HepG2 (cell line): ENCODE measurements at regions not wholly inside any gene's neighbourhood (a gene's known extent, or its start where the extent isn't known, plus 50 kb on each side); places are given as distances from the start of the nearest gene placed in this dataset.

Source experiments
- ATAC-seq: fragments of 200-7000 bp; cut with Tn5 transposase; 3 replicates; pipeline ENCODE4 v1.9.1; 2020; ENCODE audit warnings: mild to moderate bottlenecking, moderate library complexity
- BruUV-seq: library from RNA; stranded (reverse); fragments of 400-500 nt; replicated peaks from 2 replicates; lab custom pipeline; 2021; lab: Mats Ljungman, UMichigan
- CTCF ChIA-PET: fragments of 300-600 bp; formaldehyde crosslinking; extraction: SDS; loops from one replicate; lab custom pipeline; 2021; ENCODE audit warnings: low total read pairs, inconsistent platforms, low intra/inter-chr PET ratio; lab: Yijun Ruan, JAX
- POLR2A ChIA-PET: fragments of 350-600 bp; sonication (Branson Sonifier 250); formaldehyde crosslinking; loops from one replicate; lab custom pipeline; 2020; ENCODE audit warnings: antibody characterized with exemption, inconsistent platforms; lab: Yijun Ruan, JAX
- DNase-seq: peaks from one replicate; pipeline ENCODE4 v3.0.0-alpha.2; 2015; ENCODE audit warnings: low spot score
- FAIRE-seq: peaks from 3 replicates; lab custom pipeline; 2011; peaks lifted over from hg19 to GRCh38; lab: Jason Lieb, UNC
- H2AFZ ChIP-seq: one replicate; pipeline ENCODE4 v1.6.1; 2011; ENCODE audit warnings: low read length, inconsistent platforms
- H3K27ac ChIP-seq: fragments of 300-600 bp; 3 replicates; pipeline ENCODE4 v1.8.0; 2011; ENCODE audit warnings: mixed run types, mild to moderate bottlenecking, mixed read lengths, low read length, inconsistent platforms; ENCODE audit not compliant: insufficient read depth; ENCODE audit errors: extremely low read length
- H3K27me3 ChIP-seq, 2 experiments: fragments of 200-600 bp in 1 of 2; 2 replicates in 1 of 2; 3 replicates in 1 of 2; pipeline versions ENCODE4 v1.6.0 to v1.8.0; 2011; ENCODE audit warnings: low read length in 2 of 2, mild to moderate bottlenecking in 2 of 2, moderate library complexity in 2 of 2, inconsistent platforms in 1 of 2; ENCODE audit not compliant: insufficient read depth in 2 of 2, control insufficient read depth in 1 of 2
- H3K36me3 ChIP-seq, 2 experiments: fragments of 200-600 bp in 1 of 2; replicated peaks in 1 of 2; 2 replicates in 1 of 2; 3 replicates in 1 of 2; pipeline versions ENCODE4 v1.5.1 to v1.8.0; 2011; ENCODE audit warnings: low read length in 2 of 2, inconsistent platforms in 1 of 2; ENCODE audit not compliant: insufficient read depth in 2 of 2, control insufficient read depth in 1 of 2
- H3K4me1 ChIP-seq: 2 replicates; pipeline ENCODE4 v1.5.1; 2012; ENCODE audit warnings: low read length, inconsistent platforms; ENCODE audit not compliant: insufficient read depth
- H3K4me2 ChIP-seq: 2 replicates; pipeline ENCODE4 v1.6.0; 2011; ENCODE audit warnings: low read depth, low read length, inconsistent platforms
- H3K4me3 ChIP-seq, 3 experiments: fragments of 200-600 bp in 1 of 3; sonication (generic), shearing (Covaris generic) in 1 of 3; replicated peaks in 1 of 3; 2 replicates each; pipeline ENCODE4 v1.5.1; 2011 to 2016; ENCODE audit warnings: low read length in 3 of 3, inconsistent platforms in 2 of 3, low read depth in 2 of 3, mild to moderate bottlenecking in 2 of 3, control low read depth in 1 of 3, mixed read lengths in 1 of 3; ENCODE audit not compliant: insufficient read depth in 1 of 3
- H3K79me2 ChIP-seq: one replicate; pipeline ENCODE4 v1.6.1; 2011; ENCODE audit warnings: low read length, inconsistent platforms; ENCODE audit not compliant: insufficient read depth
- H3K9ac ChIP-seq: 2 replicates; pipeline ENCODE4 v1.6.0; 2011; ENCODE audit warnings: mild to moderate bottlenecking, low read depth, low read length, inconsistent platforms; ENCODE audit not compliant: insufficient read depth
- H3K9me3 ChIP-seq: 2 replicates; pipeline ENCODE4 v1.5.1; 2012; ENCODE audit warnings: mild to moderate bottlenecking, low read length
- H4K20me1 ChIP-seq: 2 replicates; pipeline ENCODE4 v1.6.0; 2011; ENCODE audit warnings: inconsistent platforms, mild to moderate bottlenecking, low read length, moderate library complexity; ENCODE audit not compliant: insufficient read depth
- CBX1 ChIP-seq: IDR thresholded peaks from one replicate; pipeline ENCODE4 v1.6.1; 2016; ENCODE audit warnings: antibody characterized with exemption, low read depth
- ESRRA ChIP-seq: sonication (generic); formaldehyde crosslinking; IDR thresholded peaks from 2 replicates; pipeline ENCODE4 v1.5.1; 2020; ENCODE audit warnings: mild to moderate bottlenecking, low read depth, missing genetic modification reagents
- FOXK2 ChIP-seq: fragments of 450-650 bp; IDR thresholded peaks from 2 replicates; pipeline ENCODE4 v1.6.1; 2016
- FOXO1 ChIP-seq: sonication (generic); formaldehyde crosslinking; IDR thresholded peaks from 2 replicates; pipeline ENCODE4 v1.4.0; 2020; ENCODE audit warnings: missing genetic modification reagents
- NR2F6 ChIP-seq, 2 experiments: IDR thresholded peaks; 2 replicates each; pipeline ENCODE4 v1.6.1; 2016; ENCODE audit warnings: antibody characterized with exemption in 1 of 2, mild to moderate bottlenecking in 1 of 2
- PHF5A ChIP-seq: IDR thresholded peaks from one replicate; pipeline ENCODE4 v1.6.1; 2018; ENCODE audit warnings: low read depth, missing genetic modification reagents; ENCODE audit not compliant: unreplicated experiment
- PITX1 ChIP-seq: sonication (generic); formaldehyde crosslinking; IDR thresholded peaks from 2 replicates; pipeline ENCODE4 v1.5.1; 2020; ENCODE audit warnings: mild to moderate bottlenecking, missing genetic modification reagents
- TMF1 ChIP-seq: sonication (generic); formaldehyde crosslinking; IDR thresholded peaks from 2 replicates; pipeline ENCODE4 v1.8.1; 2022; ENCODE audit warnings: low read depth, missing genetic modification reagents
- ZBTB1 ChIP-seq: sonication (generic); formaldehyde crosslinking; IDR thresholded peaks from 2 replicates; pipeline ENCODE4 v1.4.0; 2020; ENCODE audit warnings: missing genetic modification reagents, borderline replicate concordance
- ZBTB42 ChIP-seq: sonication (generic); formaldehyde crosslinking; IDR thresholded peaks from 2 replicates; pipeline ENCODE4 v1.5.0; 2020; ENCODE audit warnings: mild to moderate bottlenecking, missing genetic modification reagents
- ZNF10 ChIP-seq: sonication (generic); formaldehyde crosslinking; IDR thresholded peaks from 2 replicates; pipeline ENCODE4 v1.4.0; 2020; ENCODE audit warnings: mild to moderate bottlenecking, low read depth, missing genetic modification reagents, borderline replicate concordance
- ZNF766 ChIP-seq: sonication (generic); formaldehyde crosslinking; IDR thresholded peaks from 2 replicates; pipeline ENCODE4 v1.5.0; 2020; ENCODE audit warnings: missing genetic modification reagents, borderline replicate concordance
- ZNF879 ChIP-seq: sonication (generic); formaldehyde crosslinking; IDR thresholded peaks from 2 replicates; pipeline ENCODE4 v1.8.1; 2023; ENCODE audit warnings: missing genetic modification reagents
- ZSCAN21 ChIP-seq: sonication (generic); formaldehyde crosslinking; IDR thresholded peaks from 2 replicates; pipeline ENCODE4 v1.8.0; 2022; ENCODE audit warnings: mild to moderate bottlenecking, missing genetic modification reagents, moderate library complexity, borderline replicate concordance
- WGBS: methylation state at CpG from one replicate; pipeline ENCODE4 v1.1.6; 2017; ENCODE audit warnings: low lambda C conversion rate; 5-methylcytosine and 5-hydroxymethylcytosine counted together
- in situ Hi-C: cut with HindIII; loops from 2 replicates; pipeline ENCODE4 v1.10.0; 2017; ENCODE audit warnings: low pct_unique_long_range_greater_than_20kb; ENCODE audit not compliant: extremely low pct_ligation_motif_present
- intact Hi-C: fragments of 100-400 bp; cut with micrococcal nuclease; formaldehyde crosslinking; loops from one replicate; pipeline ENCODE4 v1.10.0; 2022; ENCODE audit not compliant: unreplicated experiment
- TF ChIP-seq, protein P1 (sequence below): IDR thresholded peaks from 2 replicates; pipeline ENCODE4 v1.6.1; 2018; ENCODE audit warnings: missing genetic modification reagents, mild to moderate bottlenecking, missing compliant biosample characterization

GRCh38 chr18:75132098-75132870 lies 76.7 kb downstream of the PTGR3 start:
- no peaks in the 10 kb centered on the region for H3K36me3 ChIP-seq
- POLR2A ChIA-PET: no interaction called here
- intact Hi-C loops: no loop called here
- TF ChIP-seq ZNF879 (CRISPR knock-in tag) (no peak), NR2F6 (IDR thresholded peaks at IDR 0.05) (no peak), NR2F6 (CRISPR knock-in tag; IDR thresholded peaks at IDR 0.05) (no peak), FOXK2 (no peak), ZBTB1 (CRISPR knock-in tag) (no peak), ZNF766 (CRISPR knock-in tag) (no peak), TMF1 (no peak), ZBTB42 (CRISPR knock-in tag) (no peak), ESRRA (CRISPR knock-in tag) (no peak), CBX1 (no peak), ZNF10 (CRISPR knock-in tag) (no peak), PHF5A (no peak), ZSCAN21 (CRISPR knock-in tag) (no peak), FOXO1 (no peak), PITX1 (CRISPR knock-in tag) (no peak)
- TF ChIP-seq, protein P1, sequence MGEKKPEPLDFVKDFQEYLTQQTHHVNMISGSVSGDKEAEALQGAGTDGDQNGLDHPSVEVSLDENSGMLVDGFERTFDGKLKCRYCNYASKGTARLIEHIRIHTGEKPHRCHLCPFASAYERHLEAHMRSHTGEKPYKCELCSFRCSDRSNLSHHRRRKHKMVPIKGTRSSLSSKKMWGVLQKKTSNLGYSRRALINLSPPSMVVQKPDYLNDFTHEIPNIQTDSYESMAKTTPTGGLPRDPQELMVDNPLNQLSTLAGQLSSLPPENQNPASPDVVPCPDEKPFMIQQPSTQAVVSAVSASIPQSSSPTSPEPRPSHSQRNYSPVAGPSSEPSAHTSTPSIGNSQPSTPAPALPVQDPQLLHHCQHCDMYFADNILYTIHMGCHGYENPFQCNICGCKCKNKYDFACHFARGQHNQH (CRISPR knock-in tag): no peak
- TF ChIP-seq, all 625 proteins: peak for 0
- H3K4me1 ChIP-seq: peaks cover 16% of the 10 kb centered on the region
- DNase-seq (no peak), ATAC-seq (no peak), FAIRE-seq (no peak)
- BruUV-seq: no TSS peak
- H3K9ac ChIP-seq: no peak overlapping the region
- in situ Hi-C loops: no loop called here
- H3K27ac ChIP-seq: no peak overlapping the region
- H4K20me1 ChIP-seq: no peaks in the 10 kb centered on the region
- CTCF ChIA-PET: no interaction called here
- WGBS: 76% methylated on average over 26 of the region's 27 CpGs
- peaks cover 0 to 40% of the 10 kb centered on the region in 2 experiments; a peak in 4 of 5 replicates for H3K27me3 ChIP-seq
- H3K4me3 ChIP-seq: no peak overlapping the region
- H3K79me2 ChIP-seq: no peaks in the 10 kb centered on the region
- no peak overlapping the region for H2AFZ ChIP-seq
- no peaks in the 10 kb centered on the region for H3K9me3 ChIP-seq
- no peak overlapping the region for H3K4me2 ChIP-seq
